ENCODE measurements at regions not wholly inside any gene's neighbourhood (a gene's known extent, or its start where the extent isn't known, plus 50 kb on each side); places are given as distances from the start of the nearest gene placed in this dataset.

DNA sequence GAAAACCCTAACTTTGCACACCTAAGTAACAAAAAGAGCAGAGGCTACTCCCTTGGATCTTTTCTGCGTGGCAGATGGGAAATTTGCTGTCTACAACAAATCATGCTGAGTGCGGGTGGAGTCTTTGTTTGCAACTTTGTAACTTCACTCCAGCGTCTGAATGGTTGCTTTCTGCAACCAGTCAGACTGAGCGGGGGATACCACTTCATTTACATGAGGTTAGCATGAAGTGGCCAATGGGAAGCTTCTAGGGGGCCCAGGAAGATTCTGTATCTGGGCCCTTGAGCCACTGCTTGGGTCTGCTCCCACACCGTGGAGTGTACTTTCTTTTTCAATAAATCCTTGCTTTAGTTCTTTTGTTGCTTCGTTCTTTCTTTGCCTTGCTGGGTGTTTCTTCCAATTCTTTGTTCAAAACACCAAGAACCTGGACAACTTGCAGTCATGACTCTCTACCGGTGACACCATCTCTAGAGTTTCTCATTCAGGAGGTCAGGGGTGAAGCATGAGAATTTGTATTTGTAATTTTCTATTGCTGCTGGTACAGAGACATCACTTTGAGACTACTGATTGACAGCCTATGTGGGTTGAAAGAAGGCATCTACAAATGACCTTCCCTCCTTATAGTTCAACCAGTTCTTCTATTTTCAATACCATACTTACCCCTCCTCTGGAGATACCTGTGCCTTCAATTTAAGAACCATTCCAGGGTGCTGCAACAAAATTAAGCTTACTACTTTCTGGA, 55.8 kb upstream of the RC3H1 start:
- no peak overlapping the region for H3K27ac ChIP-seq
- H3K4me2 ChIP-seq = peak overlapping the region; percentile 33
- H3K79me2 ChIP-seq = no peaks in the 10 kb centered on the region
- WGBS (ENCODE audit: low lambda C conversion rate, missing lambda C conversion rate) = 70% methylated on average over 7 of the region's 7 CpGs
- DNase-seq (ENCODE audit: low spot score) = peak; percentile 5
- H3K4me1 ChIP-seq (ENCODE audit: insufficient read depth) = no peaks in the 10 kb centered on the region
- no peaks in the 10 kb centered on the region for H4K20me1 ChIP-seq (ENCODE audit: insufficient read depth, poor library complexity, severe bottlenecking)
- no peak overlapping the region for H3K4me3 ChIP-seq
- no peaks in the 10 kb centered on the region for H3K9me2 ChIP-seq (replicated peaks; ENCODE audit: insufficient read depth)
- no peaks in the 10 kb centered on the region for H3K27me3 ChIP-seq
- H2AFZ ChIP-seq = no peak overlapping the region
- H3K9me3 ChIP-seq (ENCODE audit: low read depth) = no peaks in the 10 kb centered on the region
- H3K36me3 ChIP-seq (replicated peaks; ENCODE audit: insufficient read depth, low read depth) = no peaks in the 10 kb centered on the region
- TF ChIP-seq EZH2phosphoT487 (IDR thresholded peaks at IDR 0.05; ENCODE audit: low read depth, severe bottlenecking, unreplicated experiment) (no peak), EZH2 (IDR thresholded peaks at IDR 0.05; ENCODE audit: borderline replicate concordance) (no peak)
- TF ChIP-seq, protein P1, sequence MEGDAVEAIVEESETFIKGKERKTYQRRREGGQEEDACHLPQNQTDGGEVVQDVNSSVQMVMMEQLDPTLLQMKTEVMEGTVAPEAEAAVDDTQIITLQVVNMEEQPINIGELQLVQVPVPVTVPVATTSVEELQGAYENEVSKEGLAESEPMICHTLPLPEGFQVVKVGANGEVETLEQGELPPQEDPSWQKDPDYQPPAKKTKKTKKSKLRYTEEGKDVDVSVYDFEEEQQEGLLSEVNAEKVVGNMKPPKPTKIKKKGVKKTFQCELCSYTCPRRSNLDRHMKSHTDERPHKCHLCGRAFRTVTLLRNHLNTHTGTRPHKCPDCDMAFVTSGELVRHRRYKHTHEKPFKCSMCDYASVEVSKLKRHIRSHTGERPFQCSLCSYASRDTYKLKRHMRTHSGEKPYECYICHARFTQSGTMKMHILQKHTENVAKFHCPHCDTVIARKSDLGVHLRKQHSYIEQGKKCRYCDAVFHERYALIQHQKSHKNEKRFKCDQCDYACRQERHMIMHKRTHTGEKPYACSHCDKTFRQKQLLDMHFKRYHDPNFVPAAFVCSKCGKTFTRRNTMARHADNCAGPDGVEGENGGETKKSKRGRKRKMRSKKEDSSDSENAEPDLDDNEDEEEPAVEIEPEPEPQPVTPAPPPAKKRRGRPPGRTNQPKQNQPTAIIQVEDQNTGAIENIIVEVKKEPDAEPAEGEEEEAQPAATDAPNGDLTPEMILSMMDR (IDR thresholded peaks at IDR 0.05; ENCODE audit: poor library complexity) = no peak

DNA sequence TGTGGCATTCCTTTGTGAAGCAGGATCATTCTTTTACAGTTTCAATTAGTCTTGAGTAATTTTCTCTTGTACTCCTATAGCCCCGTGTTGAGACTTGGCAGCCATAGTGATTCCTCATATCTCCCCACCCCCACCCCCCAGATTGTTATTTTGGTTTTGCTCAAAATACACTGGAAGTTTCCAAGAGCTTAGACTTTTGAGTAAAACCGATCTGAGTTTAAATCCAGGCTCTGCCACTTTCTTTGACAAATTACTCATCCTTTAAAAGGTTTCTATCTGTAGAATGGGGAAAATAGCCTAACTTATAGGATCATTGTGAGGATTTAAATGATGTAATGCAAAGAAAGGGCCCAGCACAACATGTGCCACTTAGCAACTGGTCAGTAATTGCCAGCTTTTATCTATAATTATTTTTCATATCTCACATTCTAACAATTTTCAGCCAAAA, 53.1 kb upstream of the RC3H1 start:
- Histone ChIP-seq H3K4me3 (no peak overlapping the region), H3K9me2 (replicated peaks; ENCODE audit: insufficient read depth) (no peaks in the 10 kb centered on the region), H3K9me3 (ENCODE audit: low read depth) (no peaks in the 10 kb centered on the region), H4K20me1 (ENCODE audit: insufficient read depth, poor library complexity, severe bottlenecking) (no peaks in the 10 kb centered on the region), H3K27me3 (no peaks in the 10 kb centered on the region), H3K4me2 (no peak overlapping the region), H3K79me2 (no peaks in the 10 kb centered on the region), H3K36me3 (replicated peaks; ENCODE audit: insufficient read depth, low read depth) (no peaks in the 10 kb centered on the region), H3K27ac (no peak overlapping the region), H2AFZ (no peak overlapping the region), H3K4me1 (ENCODE audit: insufficient read depth) (no peaks in the 10 kb centered on the region)
- no peak for TF ChIP-seq EZH2phosphoT487 (IDR thresholded peaks at IDR 0.05; ENCODE audit: low read depth, severe bottlenecking, unreplicated experiment)
- 55% methylated on average over 2 of the region's 2 CpGs for WGBS (ENCODE audit: low lambda C conversion rate, missing lambda C conversion rate)
- no peak for DNase-seq (ENCODE audit: low spot score)

- H3K79me2 ChIP-seq = no peaks in the 10 kb centered on the region
- WGBS (ENCODE audit: low lambda C conversion rate, missing lambda C conversion rate) = 68% methylated on average over 2 of the region's 2 CpGs
- no peak overlapping the region for H2AFZ ChIP-seq
- no peaks in the 10 kb centered on the region for H3K36me3 ChIP-seq (replicated peaks; ENCODE audit: insufficient read depth, low read depth)
- no peaks in the 10 kb centered on the region for H3K9me2 ChIP-seq (replicated peaks; ENCODE audit: insufficient read depth)
- H3K27me3 ChIP-seq = no peaks in the 10 kb centered on the region
- no peak overlapping the region for H3K4me3 ChIP-seq
- no peak overlapping the region for H3K27ac ChIP-seq
- no peaks in the 10 kb centered on the region for H3K9me3 ChIP-seq (ENCODE audit: low read depth)
- no peaks in the 10 kb centered on the region for H3K4me1 ChIP-seq (ENCODE audit: insufficient read depth)
- H4K20me1 ChIP-seq (ENCODE audit: insufficient read depth, poor library complexity, severe bottlenecking) = no peaks in the 10 kb centered on the region
- TF ChIP-seq, protein P1 (IDR thresholded peaks at IDR 0.05; ENCODE audit: poor library complexity) = peak; percentile 59
- TF ChIP-seq EZH2phosphoT487 (IDR thresholded peaks at IDR 0.05; ENCODE audit: low read depth, severe bottlenecking, unreplicated experiment) = no peak
- no peak overlapping the region for H3K4me2 ChIP-seq
- DNase-seq (ENCODE audit: low spot score) = peak; percentile 17
These were observed 52.6 kb upstream of the RC3H1 start for GRCh38 chr1:174074757-174075156.

DNA sequence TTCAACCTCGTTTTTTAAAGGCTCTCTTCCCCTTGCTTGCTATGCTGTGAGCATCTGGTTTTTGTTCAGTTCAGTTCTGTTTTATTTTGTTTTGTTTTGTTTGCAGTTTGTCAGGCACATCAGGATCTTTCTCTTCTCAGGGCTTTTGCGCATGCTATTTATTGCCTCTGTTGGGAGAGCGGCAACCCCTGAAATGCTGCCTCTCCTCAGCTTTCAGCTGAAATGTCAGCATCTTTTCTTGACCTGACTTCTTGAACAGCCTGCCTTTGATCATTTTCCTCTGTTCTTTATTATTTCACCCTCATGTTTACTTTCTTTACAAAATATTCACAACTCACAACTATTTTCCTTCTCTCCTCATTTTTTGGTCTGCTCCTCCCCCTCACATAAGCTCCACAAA, 50.4 kb upstream of the RC3H1 start:
- Histone ChIP-seq H3K79me2 (no peaks in the 10 kb centered on the region), H2AFZ (no peak overlapping the region), H3K4me1 (ENCODE audit: insufficient read depth) (no peaks in the 10 kb centered on the region), H3K9me3 (ENCODE audit: low read depth) (no peaks in the 10 kb centered on the region), H3K4me2 (no peak overlapping the region), H3K27me3 (no peaks in the 10 kb centered on the region), H3K9me2 (replicated peaks; ENCODE audit: insufficient read depth) (no peaks in the 10 kb centered on the region), H4K20me1 (ENCODE audit: insufficient read depth, poor library complexity, severe bottlenecking) (no peaks in the 10 kb centered on the region), H3K4me3 (no peak overlapping the region), H3K36me3 (replicated peaks; ENCODE audit: insufficient read depth, low read depth) (no peaks in the 10 kb centered on the region), H3K27ac (no peak overlapping the region)
- TF ChIP-seq, protein P1 (IDR thresholded peaks at IDR 0.05; ENCODE audit: poor library complexity) = no peak
- TF ChIP-seq EZH2phosphoT487 (IDR thresholded peaks at IDR 0.05; ENCODE audit: low read depth, severe bottlenecking, unreplicated experiment) = no peak
- TF ChIP-seq EZH2 (IDR thresholded peaks at IDR 0.05; ENCODE audit: borderline replicate concordance) = no peak
- 37% methylated on average over 3 of the region's 3 CpGs for WGBS (ENCODE audit: low lambda C conversion rate, missing lambda C conversion rate)
- DNase-seq (ENCODE audit: low spot score) = no peak

All from hepatocyte (in vitro differentiated cells).